Retina (tissue), 1 donor: ENCODE measurements at regions not wholly inside any gene's neighbourhood (a gene's known extent, or its start where the extent isn't known, plus 50 kb on each side); places are given as distances from the start of the nearest gene placed in this dataset.
"Not testable (repeated sequence)": the region's sequence is repeated elsewhere in the genome, so short reads cannot be mapped to it uniquely, and the experiment has no call there.

Experiments
- DNase-seq: peaks from one replicate; pipeline ENCODE4 v3.0.0-alpha.2; 2016

GRCh38 chr14:23763394-23763793 is 127.2 kb downstream of the DHRS2 start:
- DNase-seq: no peak

- DNase-seq: no peak
These were observed 130.7 kb downstream of the DHRS2 start for GRCh38 chr14:23766737-23767401.

- not testable (repeated sequence) for DNase-seq
These were observed 133.1 kb downstream of the DHRS2 start for GRCh38 chr14:23769221-23769728.

GRCh38 chr14:23773981-23774380 is 137.8 kb downstream of the DHRS2 start:
- DNase-seq: peak; percentile 12

- DNase-seq: peak; percentile 3
These were observed 140.1 kb downstream of the DHRS2 start for GRCh38 chr14:23776296-23776695.

GRCh38 chr14:23785208-23785607 is 149.0 kb downstream of the DHRS2 start:
- no peak for DNase-seq

GRCh38 chr14:23787436-23787835 is 151.3 kb downstream of the DHRS2 start:
- DNase-seq: no peak

- DNase-seq: no peak
These were observed 153.5 kb downstream of the DHRS2 start for GRCh38 chr14:23789696-23790095.

- DNase-seq: no peak
These were observed 157.4 kb downstream of the DHRS2 start for GRCh38 chr14:23793532-23793931.

- DNase-seq: no peak
These were observed 152.8 kb upstream of the DHRS4 start for GRCh38 chr14:23800811-23801210.

- DNase-seq: no peak
These were observed 151.8 kb upstream of the DHRS4 start for GRCh38 chr14:23801766-23802165.

GRCh38 chr14:23804817-23805216 is 148.8 kb upstream of the DHRS4 start:
- DNase-seq: no peak

GRCh38 chr14:23805761-23806160 is 147.8 kb upstream of the DHRS4 start:
- no peak for DNase-seq

- DNase-seq: no peak
These were observed 138.9 kb upstream of the DHRS4 start for GRCh38 chr14:23814527-23815256.

GRCh38 chr14:23816371-23816770 is 137.2 kb upstream of the DHRS4 start:
- DNase-seq: no peak

GRCh38 chr14:23817164-23817767 is 136.3 kb upstream of the DHRS4 start:
- no peak for DNase-seq

GRCh38 chr14:23827100-23827892 is 126.3 kb upstream of the DHRS4 start:
- no peak for DNase-seq

- DNase-seq: no peak
These were observed 125.6 kb upstream of the DHRS4 start for GRCh38 chr14:23828001-23828400.

- DNase-seq: no peak
These were observed 125.0 kb upstream of the DHRS4 start for GRCh38 chr14:23828616-23829015.

- no peak for DNase-seq
These were observed 123.7 kb upstream of the DHRS4 start for GRCh38 chr14:23829736-23830471.

GRCh38 chr14:23831596-23831995 is 122.0 kb upstream of the DHRS4 start:
- no peak for DNase-seq

- no peak for DNase-seq
These were observed 91.9 kb upstream of the DHRS4 start for GRCh38 chr14:23861666-23862065.
